BJ (cell line): ENCODE measurements at regions not wholly inside any gene's neighbourhood (a gene's known extent, or its start where the extent isn't known, plus 50 kb on each side); places are given as distances from the start of the nearest gene placed in this dataset.

Source experiments
- CTCF ChIA-PET: fragments of 350-600 bp; formaldehyde crosslinking; extraction: SDS; loops from one replicate; lab custom pipeline; 2021; ENCODE audit warnings: antibody characterized with exemption, inconsistent platforms; lab: Yijun Ruan, JAX
- POLR2A ChIA-PET: fragments of 300-600 bp; sonication (Branson Sonifier 250); formaldehyde crosslinking; extraction: SDS; loops from one replicate; lab custom pipeline; 2021; ENCODE audit warnings: antibody characterized with exemption; lab: Charles Lee
- DNase-seq: peaks from one replicate; pipeline ENCODE4 v3.0.0-alpha.2; 2011; ENCODE audit warnings: low read depth
- H3K27me3 ChIP-seq: 2 replicates; pipeline ENCODE4 v1.6.0; 2011; ENCODE audit warnings: low read length; ENCODE audit not compliant: control insufficient read depth, insufficient read depth
- H3K36me3 ChIP-seq: 2 replicates; pipeline ENCODE4 v1.5.1; 2011; ENCODE audit warnings: low read length; ENCODE audit not compliant: control insufficient read depth, insufficient read depth
- H3K4me3 ChIP-seq: 2 replicates; pipeline ENCODE4 v1.5.1; 2011; ENCODE audit warnings: low read depth, mild to moderate bottlenecking, control low read depth, low read length
- CTCF ChIP-seq: IDR thresholded peaks from 2 replicates; pipeline ENCODE4 v1.5.1; 2011; ENCODE audit warnings: low read depth, mild to moderate bottlenecking, control low read depth, inconsistent platforms, low read length, moderate library complexity; ENCODE audit not compliant: insufficient read depth

- TF ChIP-seq CTCF = no peak
- POLR2A ChIA-PET = no interaction called here
- CTCF ChIA-PET = no interaction called here
Observed at GRCh38 chr18:76219023-76219422, 276.0 kb downstream of the ZNF516 start.

GRCh38 chr18:76216096-76216495, 278.9 kb downstream of the ZNF516 start:
- Histone ChIP-seq H3K36me3 (no peaks in the 10 kb centered on the region), H3K27me3 (no peaks in the 10 kb centered on the region), H3K4me3 (no peak overlapping the region)
- ChIA-PET POLR2A (no interaction called here), CTCF (no interaction called here)
- DNase-seq = no peak
- no peak for TF ChIP-seq CTCF

More at GRCh38 chr18:76219023-76219422, 276.0 kb downstream of the ZNF516 start:
- DNase-seq = no peak
- no peaks in the 10 kb centered on the region for H3K36me3 ChIP-seq
- H3K4me3 ChIP-seq = no peak overlapping the region
- H3K27me3 ChIP-seq = no peaks in the 10 kb centered on the region

GRCh38 chr18:76213991-76214390, 281.1 kb downstream of the ZNF516 start:
- POLR2A ChIA-PET = no interaction called here
- no peaks in the 10 kb centered on the region for H3K27me3 ChIP-seq
- H3K36me3 ChIP-seq = no peaks in the 10 kb centered on the region
- DNase-seq = no peak
- CTCF ChIA-PET = no interaction called here
- TF ChIP-seq CTCF = no peak
- H3K4me3 ChIP-seq = no peak overlapping the region

GRCh38 chr18:76212960-76213359, 282.1 kb downstream of the ZNF516 start:
- Histone ChIP-seq H3K36me3 (no peaks in the 10 kb centered on the region), H3K4me3 (no peak overlapping the region), H3K27me3 (no peaks in the 10 kb centered on the region)
- TF ChIP-seq CTCF = no peak
- ChIA-PET CTCF (interaction anchor here (0.6 kb wide), 1 partner anchor 736 kb away, joined by 3 read pairs; no protein-coding TSS in a partner anchor), POLR2A (no interaction called here)
- no peak for DNase-seq

- CTCF ChIA-PET = no interaction called here
- Histone ChIP-seq H3K36me3 (no peaks in the 10 kb centered on the region), H3K27me3 (no peaks in the 10 kb centered on the region), H3K4me3 (no peak overlapping the region)
- POLR2A ChIA-PET = no interaction called here
- TF ChIP-seq CTCF = no peak
- peak; percentile 28 for DNase-seq
Observed at GRCh38 chr18:76209597-76209996, 285.4 kb downstream of the ZNF516 start.
